Uterus (tissue), 3 donors: ENCODE measurements at regions not wholly inside any gene's neighbourhood (a gene's known extent, or its start where the extent isn't known, plus 50 kb on each side); places are given as distances from the start of the nearest gene placed in this dataset.

Source experiments
- DNase-seq, 2 donors: peaks; one replicate each; pipeline ENCODE4 v3.0.0-alpha.2; 2019 to 2020
- H3K27ac ChIP-seq, 2 donors: fragments of 200-600 bp; sonication (generic); 1 replicate in 1 of 2; 2 replicates in 1 of 2; pipeline ENCODE4 v1.5.1; 2016 to 2018
- H3K27me3 ChIP-seq, 2 donors: fragments of 200-600 bp; sonication (generic); one replicate each; pipeline ENCODE4 v1.5.1; 2018 to 2019; ENCODE audit warnings: control low read depth in 1 of 2
- H3K36me3 ChIP-seq, 2 donors: fragments of 200-600 bp; sonication (generic); one replicate each; pipeline ENCODE4 v1.5.1; 2019; ENCODE audit warnings: control low read depth in 1 of 2
- H3K4me1 ChIP-seq, 2 donors: fragments of 200-600 bp; sonication (generic); one replicate each; pipeline ENCODE4 v1.5.1; 2018 to 2019; ENCODE audit warnings: control low read depth in 1 of 2
- H3K4me3 ChIP-seq, 2 donors: fragments of 200-600 bp; sonication (generic); 1 replicate in 1 of 2; 2 replicates in 1 of 2; pipeline ENCODE4 v1.5.1; 2018 to 2019; ENCODE audit warnings: mild to moderate bottlenecking in 1 of 2
- H3K9me3 ChIP-seq, 2 donors: fragments of 200-600 bp; sonication (generic); one replicate each; pipeline ENCODE4 v1.5.1; 2019; ENCODE audit warnings: control low read depth in 1 of 2
- POLR2A ChIP-seq, 2 donors: fragments of 450-650 bp; IDR thresholded peaks; one replicate each; pipeline ENCODE4 v1.6.1; 2016; ENCODE audit warnings: antibody characterized with exemption in 2 of 2, mild to moderate bottlenecking in 1 of 2, moderate library complexity in 1 of 2
- intact Hi-C: fragments of 100-400 bp; cut with DNase I; formaldehyde crosslinking; loops from one replicate; pipeline ENCODE4 v1.15.1; 2023; ENCODE audit warnings: low total_unique reads
- TF ChIP-seq, protein P1 (sequence below), 4 experiments: fragments of 200-600 bp in 2 of 4; fragments of 450-650 bp in 2 of 4; sonication (generic) in 2 of 4; IDR thresholded peaks; one replicate each; pipeline ENCODE4 v1.5.1; 2016 to 2019; ENCODE audit warnings: antibody characterized with exemption in 4 of 4, mild to moderate bottlenecking in 2 of 4, moderate library complexity in 1 of 4
- donor health status: DM: yes; HTN: yes; CAD: no.

DNA sequence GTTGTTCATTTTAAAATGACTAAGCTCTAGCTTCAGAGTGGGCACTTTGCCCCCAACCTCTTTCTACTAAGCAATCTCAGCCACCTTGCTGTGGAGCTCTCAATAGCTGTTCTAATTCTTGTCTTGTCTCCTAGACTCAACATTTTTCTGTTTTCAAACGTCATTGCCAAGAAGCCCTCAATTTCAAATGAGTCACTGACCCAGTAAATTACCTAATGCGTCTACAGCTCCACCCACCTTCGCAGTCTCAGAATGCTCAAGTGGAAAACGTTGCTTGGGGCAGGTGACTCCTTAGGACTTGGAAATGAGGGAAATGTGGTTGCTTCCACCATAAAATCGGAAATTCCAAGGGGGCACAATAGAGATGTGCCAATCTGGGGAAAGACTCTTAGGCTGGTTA lies 59.0 kb downstream of the ING2 start:
- intact Hi-C loops: no loop called here
- Histone ChIP-seq H3K36me3 (no peaks in the 10 kb centered on the region), H3K9me3 (no peaks in the 10 kb centered on the region), H3K27ac (no peak overlapping the region), H3K4me1 (no peaks in the 10 kb centered on the region), H3K4me3 (no peak overlapping the region), H3K27me3 (no peaks in the 10 kb centered on the region)
- DNase-seq: no peak
- no peak for TF ChIP-seq POLR2A (IDR thresholded peaks at IDR 0.05)
- TF ChIP-seq, protein P1, sequence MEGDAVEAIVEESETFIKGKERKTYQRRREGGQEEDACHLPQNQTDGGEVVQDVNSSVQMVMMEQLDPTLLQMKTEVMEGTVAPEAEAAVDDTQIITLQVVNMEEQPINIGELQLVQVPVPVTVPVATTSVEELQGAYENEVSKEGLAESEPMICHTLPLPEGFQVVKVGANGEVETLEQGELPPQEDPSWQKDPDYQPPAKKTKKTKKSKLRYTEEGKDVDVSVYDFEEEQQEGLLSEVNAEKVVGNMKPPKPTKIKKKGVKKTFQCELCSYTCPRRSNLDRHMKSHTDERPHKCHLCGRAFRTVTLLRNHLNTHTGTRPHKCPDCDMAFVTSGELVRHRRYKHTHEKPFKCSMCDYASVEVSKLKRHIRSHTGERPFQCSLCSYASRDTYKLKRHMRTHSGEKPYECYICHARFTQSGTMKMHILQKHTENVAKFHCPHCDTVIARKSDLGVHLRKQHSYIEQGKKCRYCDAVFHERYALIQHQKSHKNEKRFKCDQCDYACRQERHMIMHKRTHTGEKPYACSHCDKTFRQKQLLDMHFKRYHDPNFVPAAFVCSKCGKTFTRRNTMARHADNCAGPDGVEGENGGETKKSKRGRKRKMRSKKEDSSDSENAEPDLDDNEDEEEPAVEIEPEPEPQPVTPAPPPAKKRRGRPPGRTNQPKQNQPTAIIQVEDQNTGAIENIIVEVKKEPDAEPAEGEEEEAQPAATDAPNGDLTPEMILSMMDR (IDR thresholded peaks at IDR 0.05): no peak

DNA sequence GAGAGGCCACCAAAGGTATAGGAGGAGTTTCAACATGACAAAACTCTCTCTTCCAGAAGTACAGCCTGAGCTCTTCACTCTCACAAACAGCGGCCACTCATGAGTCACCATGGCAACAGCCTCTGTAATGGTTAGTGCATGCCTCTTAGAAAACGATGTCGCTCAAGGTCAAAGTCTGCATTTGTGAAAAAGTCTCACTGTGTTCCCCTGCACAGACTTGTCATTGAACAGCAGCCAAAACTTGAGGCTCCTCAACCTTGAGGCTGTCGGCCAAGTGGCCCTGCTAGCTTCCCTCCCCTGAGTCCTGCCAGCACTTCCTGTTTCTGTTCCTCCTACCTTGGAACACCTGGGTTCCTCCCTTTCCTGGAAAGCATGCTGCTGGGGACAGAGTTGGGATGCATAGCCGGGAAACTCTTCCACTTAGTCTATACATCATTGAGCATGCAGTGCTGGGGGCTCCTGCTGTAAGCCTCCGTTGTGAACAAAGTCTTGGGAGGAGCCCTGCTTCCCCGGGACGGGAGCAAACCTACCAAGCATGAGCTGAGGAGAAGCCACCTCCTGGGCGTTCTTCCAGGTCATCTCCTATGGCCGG lies 66.6 kb downstream of the ING2 start:
- H3K4me3 ChIP-seq: no peak overlapping the region
- H3K27ac ChIP-seq: no peak overlapping the region
- intact Hi-C loops: no loop called here
- no peaks in the 10 kb centered on the region for H3K27me3 ChIP-seq
- no peaks in the 10 kb centered on the region for H3K9me3 ChIP-seq
- TF ChIP-seq, protein P1 (IDR thresholded peaks at IDR 0.05): no peak
- TF ChIP-seq POLR2A (IDR thresholded peaks at IDR 0.05): no peak
- DNase-seq: no peak
- no peaks in the 10 kb centered on the region for H3K4me1 ChIP-seq
- H3K36me3 ChIP-seq: no peaks in the 10 kb centered on the region

DNA sequence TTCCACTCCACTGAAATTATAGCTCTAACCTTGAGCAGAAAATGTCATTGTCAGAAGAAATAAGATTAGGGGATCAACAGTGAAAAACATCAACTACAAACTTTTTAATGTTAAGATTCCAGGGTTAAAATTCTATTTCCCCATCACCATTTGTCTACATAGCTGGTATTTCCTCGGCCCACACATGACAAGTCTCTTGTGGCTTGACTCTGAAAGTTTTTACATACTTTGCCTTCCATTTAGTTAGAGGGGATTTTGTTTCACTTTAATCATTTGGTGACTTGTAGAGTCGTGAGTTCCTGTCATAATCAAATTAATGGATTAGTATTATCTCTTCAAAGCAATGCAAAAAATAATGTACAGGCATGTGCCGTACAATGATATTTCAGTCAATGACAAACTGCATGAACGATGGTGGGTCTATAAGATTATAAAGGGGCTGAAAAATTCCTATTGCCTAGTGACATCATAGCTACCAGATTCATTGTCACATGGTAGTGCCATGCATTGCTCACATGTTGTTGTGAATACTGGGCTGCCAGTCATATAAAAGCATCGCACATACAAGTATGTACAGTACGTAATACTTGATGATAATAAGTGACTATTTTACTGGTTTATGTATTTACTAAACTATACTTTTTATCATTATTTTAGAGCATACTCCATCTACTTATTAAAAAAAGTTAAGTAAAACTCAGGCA lies 72.0 kb downstream of the ING2 start:
- no peaks in the 10 kb centered on the region for H3K36me3 ChIP-seq
- intact Hi-C loops: no loop called here
- TF ChIP-seq POLR2A (IDR thresholded peaks at IDR 0.05): no peak
- TF ChIP-seq, protein P1 (IDR thresholded peaks at IDR 0.05): no peak
- no peak overlapping the region for H3K4me3 ChIP-seq
- DNase-seq: no peak
- H3K27ac ChIP-seq: no peak overlapping the region
- H3K9me3 ChIP-seq: no peaks in the 10 kb centered on the region
- H3K4me1 ChIP-seq: no peaks in the 10 kb centered on the region
- H3K27me3 ChIP-seq: no peaks in the 10 kb centered on the region

- intact Hi-C loops: no loop called here
- Histone ChIP-seq H3K27me3 (no peaks in the 10 kb centered on the region), H3K27ac (no peak overlapping the region), H3K9me3 (no peaks in the 10 kb centered on the region), H3K36me3 (no peaks in the 10 kb centered on the region), H3K4me1 (no peaks in the 10 kb centered on the region), H3K4me3 (no peak overlapping the region)
- TF ChIP-seq, protein P1 (IDR thresholded peaks at IDR 0.05): no peak
- TF ChIP-seq POLR2A (IDR thresholded peaks at IDR 0.05): no peak
- no peak for DNase-seq
These were observed 75.5 kb downstream of the ING2 start for GRCh38 chr4:183580370-183580769.

DNA sequence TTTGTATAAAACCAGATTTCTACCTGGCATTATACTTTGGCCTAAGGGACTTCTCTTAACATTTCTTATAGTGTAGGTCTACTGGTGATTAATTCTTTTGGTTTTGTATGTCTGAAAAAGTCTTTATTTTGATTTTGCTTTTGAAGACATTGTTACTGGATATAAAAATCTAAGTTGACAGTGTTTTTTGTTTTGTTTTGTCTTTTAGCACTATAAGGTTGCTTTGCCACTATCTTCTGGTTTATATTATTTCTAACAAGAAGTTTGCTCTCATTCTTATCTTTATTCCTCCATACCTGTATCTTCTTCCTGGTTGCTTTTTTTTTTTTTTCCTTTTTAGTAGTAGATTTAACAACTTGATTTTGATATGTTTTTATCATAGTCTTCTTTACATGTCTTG lies 76.0 kb downstream of the ING2 start:
- TF ChIP-seq, protein P1 (IDR thresholded peaks at IDR 0.05): no peak
- no peak for TF ChIP-seq POLR2A (IDR thresholded peaks at IDR 0.05)
- no peaks in the 10 kb centered on the region for H3K36me3 ChIP-seq
- H3K9me3 ChIP-seq: no peaks in the 10 kb centered on the region
- no peaks in the 10 kb centered on the region for H3K4me1 ChIP-seq
- no peaks in the 10 kb centered on the region for H3K27me3 ChIP-seq
- no peak for DNase-seq
- H3K27ac ChIP-seq: no peak overlapping the region
- intact Hi-C loops: no loop called here
- H3K4me3 ChIP-seq: no peak overlapping the region
